HFF-Myc (cell line): ENCODE measurements at regions not wholly inside any gene's neighbourhood (a gene's known extent, or its start where the extent isn't known, plus 50 kb on each side); places are given as distances from the start of the nearest gene placed in this dataset.

Experiments
- DNase-seq: peaks from one replicate; pipeline ENCODE4 v3.0.0-alpha.2; 2011; ENCODE audit warnings: low read depth; ENCODE audit errors: extremely low read depth
- H3K4me3 ChIP-seq: replicated peaks from 2 replicates; pipeline ENCODE4 v1.5.1; 2011; ENCODE audit warnings: low read depth, mild to moderate bottlenecking, control low read depth, low read length
- TF ChIP-seq, protein P1 (sequence below): IDR thresholded peaks from 2 replicates; pipeline ENCODE4 v1.5.1; 2012; ENCODE audit warnings: mild to moderate bottlenecking, low read depth, low read length, control low read depth; ENCODE audit errors: missing control alignments

DNA sequence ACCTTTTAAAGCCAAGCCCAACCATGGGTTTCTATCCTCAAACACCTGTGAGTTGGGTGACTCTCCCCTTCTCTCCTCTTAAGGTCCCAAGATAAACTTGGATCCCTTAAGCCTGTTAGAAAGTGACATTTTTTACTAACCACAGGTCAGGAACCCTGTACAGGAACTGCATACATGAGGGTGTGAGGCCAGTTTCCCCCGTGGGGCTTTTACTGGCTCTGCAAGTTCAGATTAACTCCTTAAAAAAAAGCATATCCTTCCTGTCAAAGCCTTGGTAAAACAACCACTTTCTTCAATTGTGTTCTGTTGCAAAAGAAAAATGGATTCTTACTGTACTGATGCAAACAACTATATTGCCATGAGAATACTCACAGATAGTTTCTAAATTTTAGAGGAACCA, 2638.7 kb upstream of the PCDH20 start:
- TF ChIP-seq, protein P1, sequence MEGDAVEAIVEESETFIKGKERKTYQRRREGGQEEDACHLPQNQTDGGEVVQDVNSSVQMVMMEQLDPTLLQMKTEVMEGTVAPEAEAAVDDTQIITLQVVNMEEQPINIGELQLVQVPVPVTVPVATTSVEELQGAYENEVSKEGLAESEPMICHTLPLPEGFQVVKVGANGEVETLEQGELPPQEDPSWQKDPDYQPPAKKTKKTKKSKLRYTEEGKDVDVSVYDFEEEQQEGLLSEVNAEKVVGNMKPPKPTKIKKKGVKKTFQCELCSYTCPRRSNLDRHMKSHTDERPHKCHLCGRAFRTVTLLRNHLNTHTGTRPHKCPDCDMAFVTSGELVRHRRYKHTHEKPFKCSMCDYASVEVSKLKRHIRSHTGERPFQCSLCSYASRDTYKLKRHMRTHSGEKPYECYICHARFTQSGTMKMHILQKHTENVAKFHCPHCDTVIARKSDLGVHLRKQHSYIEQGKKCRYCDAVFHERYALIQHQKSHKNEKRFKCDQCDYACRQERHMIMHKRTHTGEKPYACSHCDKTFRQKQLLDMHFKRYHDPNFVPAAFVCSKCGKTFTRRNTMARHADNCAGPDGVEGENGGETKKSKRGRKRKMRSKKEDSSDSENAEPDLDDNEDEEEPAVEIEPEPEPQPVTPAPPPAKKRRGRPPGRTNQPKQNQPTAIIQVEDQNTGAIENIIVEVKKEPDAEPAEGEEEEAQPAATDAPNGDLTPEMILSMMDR = no peak
- no peak overlapping the region for H3K4me3 ChIP-seq
- DNase-seq = no peak

DNA sequence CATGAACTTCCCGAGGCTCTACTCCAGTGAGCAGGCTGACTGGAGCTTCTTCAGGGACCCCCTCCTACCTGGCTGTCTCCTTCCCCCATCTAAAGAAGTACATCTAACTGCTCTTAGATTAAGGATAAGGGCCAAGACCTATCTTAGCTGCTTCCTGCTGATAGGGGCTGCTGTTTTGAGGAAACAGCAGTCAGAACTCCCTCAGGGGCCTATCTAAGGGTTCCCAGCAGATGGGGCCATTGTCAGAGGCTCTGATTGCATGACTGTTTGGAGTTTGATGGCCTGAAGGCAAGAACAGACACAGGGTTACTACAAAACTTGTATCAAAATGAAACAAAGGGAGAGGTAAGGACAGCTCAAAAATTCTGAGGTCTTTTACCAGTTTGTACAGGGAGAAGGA, 2636.9 kb upstream of the PCDH20 start:
- TF ChIP-seq, protein P1 = no peak
- no peak for DNase-seq
- no peak overlapping the region for H3K4me3 ChIP-seq

DNA sequence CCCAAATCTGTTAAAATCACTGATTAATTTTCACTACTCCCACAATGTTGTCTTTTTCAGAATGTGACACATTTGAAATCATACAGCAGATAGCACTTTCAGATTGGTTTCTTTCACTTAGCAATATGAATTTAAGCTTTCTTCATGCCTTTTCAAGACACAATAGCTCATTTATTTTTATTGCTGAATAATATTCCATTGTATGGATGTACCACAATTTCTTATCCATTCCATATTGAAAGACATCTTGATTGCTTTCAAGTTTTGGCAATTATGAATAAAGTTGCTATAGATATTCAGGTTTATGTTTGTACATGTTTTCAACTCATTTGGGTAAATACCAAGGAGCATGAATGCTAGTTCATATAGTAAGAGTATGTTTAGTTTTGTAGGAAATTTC, 2635.6 kb upstream of the PCDH20 start:
- no peak overlapping the region for H3K4me3 ChIP-seq
- no peak for DNase-seq
- TF ChIP-seq, protein P1 = no peak

DNA sequence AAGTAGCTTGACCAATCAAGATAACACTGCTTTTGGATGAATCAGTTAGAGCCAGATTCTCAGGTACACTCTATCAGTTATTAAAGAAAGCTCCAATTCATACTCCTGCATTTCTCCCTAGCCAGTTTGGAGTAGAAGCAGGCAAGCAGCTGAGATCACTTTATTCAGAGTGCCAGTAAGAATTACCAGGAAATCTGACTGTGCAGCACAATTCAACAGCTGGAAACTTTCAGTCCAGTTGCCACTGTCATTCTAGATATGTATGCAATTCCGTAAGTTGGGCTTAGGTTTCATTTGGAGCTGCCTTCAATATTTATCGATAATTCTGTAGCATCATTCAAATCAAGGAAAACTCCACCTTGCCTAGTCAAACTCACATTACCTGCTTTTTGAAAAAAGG, 2625.6 kb upstream of the PCDH20 start:
- no peak for DNase-seq
- TF ChIP-seq, protein P1 = no peak
- H3K4me3 ChIP-seq = no peak overlapping the region

DNA sequence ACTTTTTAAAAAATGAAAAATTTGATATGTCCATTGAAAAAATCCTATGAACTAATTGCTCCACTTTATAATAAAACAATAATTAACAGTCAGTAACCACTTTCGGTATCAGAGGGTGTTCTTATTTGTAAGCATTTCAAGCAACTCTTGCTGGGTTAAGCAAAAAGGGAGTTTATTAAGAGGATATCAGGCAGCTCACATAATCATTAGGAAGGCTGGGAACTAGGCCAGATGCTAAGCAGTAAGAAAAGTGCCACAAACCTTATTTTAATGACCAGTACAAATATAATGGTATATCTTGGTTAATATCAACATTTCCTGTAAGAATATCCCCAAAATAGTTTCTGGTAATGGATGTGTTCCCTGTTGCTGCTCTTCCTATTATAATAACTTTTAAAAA, 2618.3 kb upstream of the PCDH20 start:
- TF ChIP-seq, protein P1 = no peak
- no peak for DNase-seq
- H3K4me3 ChIP-seq = no peak overlapping the region

DNA sequence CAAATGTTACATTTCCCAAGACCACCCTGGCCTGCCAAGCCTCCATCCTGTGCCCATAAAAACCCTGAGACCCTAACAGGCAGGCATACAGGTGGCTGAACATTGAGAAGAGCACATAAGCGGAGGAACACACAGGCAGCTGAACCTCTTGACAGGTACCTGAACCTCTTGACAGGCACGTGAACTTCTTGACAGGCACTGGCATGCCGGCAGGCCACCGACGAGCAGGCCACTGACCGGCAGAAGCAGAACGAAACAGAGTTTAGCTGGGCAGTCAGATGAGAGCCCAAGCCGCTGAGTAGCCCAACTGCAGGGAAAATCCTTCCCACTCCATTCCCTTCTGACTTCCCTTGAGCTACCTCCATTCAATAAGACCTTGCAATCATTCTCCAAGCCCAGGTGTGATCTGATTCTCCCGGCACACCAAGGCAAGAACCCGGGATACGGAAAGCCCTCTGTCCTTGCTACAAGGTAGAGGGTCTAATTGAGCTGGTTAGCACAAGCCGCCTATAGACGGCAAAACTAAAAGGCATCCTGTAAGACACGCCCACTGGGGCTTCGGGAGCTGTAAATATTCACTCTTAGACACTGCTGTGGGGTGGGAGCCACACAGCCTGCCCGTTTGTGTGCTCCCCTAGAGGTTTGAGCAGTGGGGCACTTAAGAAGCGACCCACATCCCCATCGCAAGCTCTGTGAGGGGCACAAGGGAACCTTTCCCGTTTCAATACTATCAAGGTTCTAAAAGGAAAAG, 2613.9 kb upstream of the PCDH20 start:
- no peak for DNase-seq
- no peak overlapping the region for H3K4me3 ChIP-seq
- TF ChIP-seq, protein P1 = no peak

DNA sequence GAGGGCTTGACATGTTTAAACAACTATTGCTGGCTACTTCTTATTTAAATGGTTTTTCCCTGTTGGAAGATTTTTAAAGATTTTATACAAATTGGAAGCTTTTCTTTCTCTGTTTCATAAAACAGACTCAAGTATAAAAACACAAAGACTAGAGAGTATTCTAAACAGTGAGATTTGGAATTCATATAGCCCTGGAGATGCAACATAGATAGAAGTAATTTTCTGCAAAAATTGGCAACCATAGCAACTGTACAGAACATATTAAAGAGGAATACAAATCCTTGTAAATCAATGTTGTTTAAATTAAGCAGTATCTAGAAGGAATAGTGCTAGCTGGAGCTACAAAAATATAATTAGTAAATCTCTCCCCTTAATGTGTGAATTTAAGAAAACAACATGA, 2612.9 kb upstream of the PCDH20 start:
- H3K4me3 ChIP-seq = no peak overlapping the region
- no peak for DNase-seq
- TF ChIP-seq, protein P1 = no peak
